Caco-2 (cell line): ENCODE measurements at regions not wholly inside any gene's neighbourhood (a gene's known extent, or its start where the extent isn't known, plus 50 kb on each side); places are given as distances from the start of the nearest gene placed in this dataset.
A peak's percentile ranks its signal among the peaks of the same experiment; 100 is the strongest.

ENCODE experiments used
- BruUV-seq: library from RNA; stranded (reverse); fragments of 400-500 nt; replicated peaks from 2 replicates; lab custom pipeline; 2021; lab: Mats Ljungman, UMichigan
- CTCF ChIA-PET: fragments of 300-600 bp; sonication (Branson Sonifier 250); formaldehyde crosslinking; loops from one replicate; lab custom pipeline; 2022; ENCODE audit warnings: antibody characterized with exemption; lab: Charles Lee
- POLR2A ChIA-PET: fragments of 300-600 bp; sonication (Branson Sonifier 250); formaldehyde crosslinking; loops from one replicate; lab custom pipeline; 2022; ENCODE audit warnings: antibody characterized with exemption; lab: Charles Lee
- DNase-seq, 2 experiments: peaks; one replicate each; pipeline versions ENCODE4 v3.0.0 to v3.0.0-alpha.2; 2020 to 2022
- H3K27me3 ChIP-seq: replicated peaks from 2 replicates; pipeline ENCODE4 v1.6.0; 2011; ENCODE audit warnings: low read length; ENCODE audit not compliant: control insufficient read depth, insufficient read depth
- H3K36me3 ChIP-seq: 2 replicates; pipeline ENCODE4 v1.5.1; 2011; ENCODE audit warnings: low read length; ENCODE audit not compliant: control insufficient read depth, insufficient read depth
- H3K4me1 ChIP-seq: fragments of 250-450 bp; sonication (Bioruptor Pico); 2 replicates; pipeline ENCODE4 v1.5.1; 2020; ENCODE audit warnings: mild to moderate bottlenecking
- H3K4me3 ChIP-seq: 2 replicates; pipeline ENCODE4 v1.5.1; 2011; ENCODE audit warnings: low read depth, mild to moderate bottlenecking, control low read depth, low read length
- H3K9me3 ChIP-seq: fragments of 250-450 bp; sonication (Bioruptor Pico); 2 replicates; pipeline ENCODE4 v1.5.1; 2020; ENCODE audit warnings: mild to moderate bottlenecking, moderate library complexity
- H3K27ac Mint-ChIP-seq: one replicate; pipeline ENCODE4 v1.8.0; 2022; ENCODE audit warnings: mixed read lengths; ENCODE audit not compliant: unreplicated experiment
- H3K27me3 Mint-ChIP-seq: one replicate; pipeline ENCODE4 v1.8.0; 2022; ENCODE audit warnings: mixed read lengths; ENCODE audit not compliant: insufficient read depth, unreplicated experiment
- H3K36me3 Mint-ChIP-seq: one replicate; pipeline ENCODE4 v1.8.0; 2022; ENCODE audit warnings: mild to moderate bottlenecking, mixed read lengths; ENCODE audit not compliant: insufficient read depth, unreplicated experiment
- H3K4me1 Mint-ChIP-seq: one replicate; pipeline ENCODE4 v1.8.0; 2022; ENCODE audit warnings: low read depth, mixed read lengths; ENCODE audit not compliant: unreplicated experiment
- H3K4me3 Mint-ChIP-seq: one replicate; pipeline ENCODE4 v1.8.0; 2022; ENCODE audit warnings: mild to moderate bottlenecking, moderate library complexity, mixed read lengths; ENCODE audit not compliant: unreplicated experiment
- H3K9me3 Mint-ChIP-seq: one replicate; pipeline ENCODE4 v1.8.0; 2022; ENCODE audit warnings: mixed read lengths; ENCODE audit not compliant: unreplicated experiment
- intact Hi-C: fragments of 100-400 bp; cut with micrococcal nuclease; formaldehyde crosslinking; loops from one replicate; pipeline ENCODE4 v1.10.0; 2022; ENCODE audit not compliant: unreplicated experiment
- TF ChIP-seq, protein P1 (sequence below), 2 experiments: fragments of 200-600 bp in 1 of 2; IDR thresholded peaks; 1 replicate in 1 of 2; 2 replicates in 1 of 2; pipeline versions ENCODE4 v1.5.1 to v1.8.0; 2011 to 2022; ENCODE audit warnings: antibody characterized with exemption in 1 of 2, control low read depth in 1 of 2, inconsistent platforms in 1 of 2, low read depth in 1 of 2, low read length in 1 of 2, mild to moderate bottlenecking in 1 of 2, moderate library complexity in 1 of 2; ENCODE audit not compliant: insufficient read depth in 1 of 2, severe bottlenecking in 1 of 2, unreplicated experiment in 1 of 2

DNA sequence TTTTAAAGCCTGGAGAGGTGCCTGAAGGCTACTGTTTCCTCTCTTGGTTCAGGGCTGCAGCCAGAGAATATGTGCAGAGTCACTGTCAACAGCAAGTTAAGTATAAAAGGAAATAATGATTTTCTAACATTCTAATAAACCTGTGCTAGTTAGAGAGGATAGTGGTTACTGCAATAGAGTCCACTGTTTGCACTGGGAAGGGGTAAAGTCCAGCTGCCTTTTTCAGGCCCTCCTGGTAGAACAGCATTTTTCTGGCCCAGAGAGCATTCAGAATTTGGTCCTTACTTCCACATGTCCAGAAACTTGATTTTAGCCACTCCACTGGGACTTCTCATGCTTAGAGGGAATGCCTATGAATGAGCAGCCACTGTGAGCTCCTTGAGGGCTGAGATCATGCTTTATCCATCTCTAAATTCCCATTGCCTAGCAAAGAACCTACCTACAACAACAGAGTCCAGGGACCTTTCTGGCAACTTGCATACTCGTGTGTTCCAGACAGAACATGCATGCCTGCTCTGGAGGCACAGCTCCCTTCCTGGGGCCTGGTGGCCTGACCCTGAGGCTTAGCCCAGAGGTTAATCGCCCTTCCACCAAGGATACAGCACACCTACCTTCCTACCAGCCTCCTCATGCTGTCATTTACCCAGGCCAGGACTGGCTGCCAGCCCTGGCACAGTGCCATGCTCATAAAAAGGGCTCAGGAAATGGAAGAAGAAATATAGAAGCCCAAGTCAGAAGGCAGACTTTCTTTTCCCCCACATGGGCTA lies 50.3 kb upstream of the ATP13A3 start:
- peaks cover 18% of the 10 kb centered on the region for H3K9me3 Mint-ChIP-seq
- Histone ChIP-seq H3K27me3 (no peaks in the 10 kb centered on the region), H3K9me3 (peaks cover 21% of the 10 kb centered on the region), H3K4me3 (no peak overlapping the region), H3K4me1 (peaks cover 41% of the 10 kb centered on the region), H3K36me3 (no peaks in the 10 kb centered on the region)
- intact Hi-C loops, result loop anchor here (1.0 kb wide), 3 partner anchors 17 to 35 kb away; no protein-coding TSS in a partner anchor
- H3K27ac Mint-ChIP-seq, result peak overlapping the region; percentile 89
- peak; percentile 83 to 85 for DNase-seq
- peaks cover 9% of the 10 kb centered on the region for H3K36me3 Mint-ChIP-seq
- TSS peak; percentile 93 for BruUV-seq
- CTCF ChIA-PET, result interaction anchor here (0.6 to 2.4 kb wide), 6 partner anchors 16 to 84 kb away, joined by 3 to 10 read pairs (median 7); no protein-coding TSS in a partner anchor
- H3K4me1 Mint-ChIP-seq, result peaks cover 26% of the 10 kb centered on the region
- no peaks in the 10 kb centered on the region for H3K27me3 Mint-ChIP-seq
- TF ChIP-seq, protein P1, sequence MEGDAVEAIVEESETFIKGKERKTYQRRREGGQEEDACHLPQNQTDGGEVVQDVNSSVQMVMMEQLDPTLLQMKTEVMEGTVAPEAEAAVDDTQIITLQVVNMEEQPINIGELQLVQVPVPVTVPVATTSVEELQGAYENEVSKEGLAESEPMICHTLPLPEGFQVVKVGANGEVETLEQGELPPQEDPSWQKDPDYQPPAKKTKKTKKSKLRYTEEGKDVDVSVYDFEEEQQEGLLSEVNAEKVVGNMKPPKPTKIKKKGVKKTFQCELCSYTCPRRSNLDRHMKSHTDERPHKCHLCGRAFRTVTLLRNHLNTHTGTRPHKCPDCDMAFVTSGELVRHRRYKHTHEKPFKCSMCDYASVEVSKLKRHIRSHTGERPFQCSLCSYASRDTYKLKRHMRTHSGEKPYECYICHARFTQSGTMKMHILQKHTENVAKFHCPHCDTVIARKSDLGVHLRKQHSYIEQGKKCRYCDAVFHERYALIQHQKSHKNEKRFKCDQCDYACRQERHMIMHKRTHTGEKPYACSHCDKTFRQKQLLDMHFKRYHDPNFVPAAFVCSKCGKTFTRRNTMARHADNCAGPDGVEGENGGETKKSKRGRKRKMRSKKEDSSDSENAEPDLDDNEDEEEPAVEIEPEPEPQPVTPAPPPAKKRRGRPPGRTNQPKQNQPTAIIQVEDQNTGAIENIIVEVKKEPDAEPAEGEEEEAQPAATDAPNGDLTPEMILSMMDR (IDR thresholded peaks at IDR 0.05; ENCODE audit: insufficient read depth in 1 of 2, low read depth in 1 of 2, low read length in 1 of 2, severe bottlenecking in 1 of 2, unreplicated experiment in 1 of 2), result no peak
- POLR2A ChIA-PET, result interaction anchor here (0.5 to 2.1 kb wide), 6 partner anchors 16 to 90 kb away, joined by 3 to 13 read pairs (median 3); partner anchors contain the start of gene ATP13A3
- H3K4me3 Mint-ChIP-seq, result peak overlapping the region; percentile 50
